Spleen (tissue), 11 donors: ENCODE measurements at regions not wholly inside any gene's neighbourhood (a gene's known extent, or its start where the extent isn't known, plus 50 kb on each side); places are given as distances from the start of the nearest gene placed in this dataset.
"Not testable (repeated sequence)": the region's sequence is repeated elsewhere in the genome, so short reads cannot be mapped to it uniquely, and the experiment has no call there.

Experiments used
- DNase-seq: peaks from one replicate; pipeline ENCODE4 v3.0.0-alpha.2; 2020
- H3K27ac ChIP-seq, 8 donors: fragments of 200-600 bp; sonication (generic) in 7 of 8; 1 replicate in 4 of 8; 2 replicates in 4 of 8; pipeline versions ENCODE4 v1.5.0 to v1.8.0; 2016 to 2021; ENCODE audit warnings: inconsistent platforms in 4 of 8, mild to moderate bottlenecking in 4 of 8, moderate library complexity in 1 of 8
- H3K27me3 ChIP-seq, 7 donors: fragments of 200-600 bp; sonication (generic) in 6 of 7; replicated peaks in 1 of 7; 1 replicate in 4 of 7; 2 replicates in 3 of 7; pipeline versions ENCODE4 v1.5.0 to v1.8.0; 2016 to 2021; ENCODE audit warnings: inconsistent platforms in 3 of 7, mild to moderate bottlenecking in 1 of 7
- H3K36me3 ChIP-seq, 6 donors: fragments of 200-600 bp; sonication (generic) in 5 of 6; 1 replicate in 4 of 6; 2 replicates in 2 of 6; pipeline versions ENCODE4 v1.5.0 to v1.8.0; 2016 to 2021; ENCODE audit warnings: inconsistent platforms in 2 of 6
- H3K4me1 ChIP-seq, 6 donors: fragments of 200-600 bp; sonication (generic) in 5 of 6; 1 replicate in 3 of 6; 2 replicates in 3 of 6; pipeline versions ENCODE4 v1.5.0 to v1.8.0; 2016 to 2021; ENCODE audit warnings: inconsistent platforms in 3 of 6
- H3K4me3 ChIP-seq, 8 donors: fragments of 200-600 bp; sonication (generic) in 7 of 8; 1 replicate in 4 of 8; 2 replicates in 4 of 8; pipeline versions ENCODE4 v1.5.0 to v1.8.0; 2016 to 2021; ENCODE audit warnings: inconsistent platforms in 4 of 8, mild to moderate bottlenecking in 4 of 8, moderate library complexity in 2 of 8
- H3K9me3 ChIP-seq, 8 donors: fragments of 200-600 bp; sonication (generic) in 7 of 8; 1 replicate in 4 of 8; 2 replicates in 4 of 8; pipeline versions ENCODE4 v1.5.0 to v1.8.0; 2016 to 2021; ENCODE audit warnings: inconsistent platforms in 4 of 8
- WGBS, 5 donors: extraction: QIAGEN DNeasy Blood & Tissue Kit in 3 of 5; methylation state at CpG; one replicate each; pipeline versions ENCODE4 v1.1.5 to v1.1.7; 2013 to 2018; 5-methylcytosine and 5-hydroxymethylcytosine counted together
- intact Hi-C: fragments of 100-400 bp; cut with DNase I; formaldehyde crosslinking; loops from one replicate; pipeline ENCODE4 v1.15.0; 2023; ENCODE audit warnings: low total_unique reads
- donor health status: healthy with polysubstance abuse.
- donor health status: DM: no; HTN: no; CAD: no; lungs with moderate emphysema.
- donor health status: DM: no; HTN: no; CAD: no.
- donor health status: Bipolar disorder and iron deficiency.
- donor health status: healthy.
- donor health status: DM: no; HTN: no; CAD: no.
- donor health status: DM: yes; HTN: yes; CAD: no.

GRCh38 chr21:6035474-6036155, 4485.8 kb upstream of the TPTE start:
- WGBS, 5 donors: no CpG with 5 or more reads among the region's 22 CpGs
- H3K27me3 ChIP-seq, H3K9me3 ChIP-seq, H3K27ac ChIP-seq, intact Hi-C loops, H3K4me1 ChIP-seq, H3K36me3 ChIP-seq, DNase-seq, H3K4me3 ChIP-seq: not testable (repeated sequence)

DNA sequence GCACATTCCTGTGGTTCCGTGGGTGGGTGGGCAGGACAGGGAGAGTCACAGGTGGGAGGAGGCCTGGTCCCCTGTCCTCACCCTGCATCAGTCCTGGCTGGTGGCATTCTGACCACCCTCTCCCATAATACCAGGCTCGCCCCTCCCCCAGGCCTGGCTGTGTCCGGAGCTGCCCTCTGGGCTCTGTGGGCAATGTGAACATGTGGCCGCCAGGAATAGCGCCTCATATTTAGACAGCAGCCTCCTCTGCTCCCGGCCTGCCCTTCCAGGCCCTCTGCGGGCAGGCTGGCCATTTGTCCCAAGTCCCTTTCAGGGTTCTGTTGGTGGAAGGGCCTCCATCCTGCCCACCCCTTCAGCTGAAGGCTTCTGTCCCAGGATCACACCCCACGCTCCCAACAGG, 4482.2 kb upstream of the TPTE start:
- WGBS, 5 donors: no CpG with 5 or more reads among the region's 8 CpGs
- DNase-seq, H3K4me3 ChIP-seq, H3K36me3 ChIP-seq, H3K27ac ChIP-seq, H3K4me1 ChIP-seq, H3K27me3 ChIP-seq, intact Hi-C loops, H3K9me3 ChIP-seq: not testable (repeated sequence)

DNA sequence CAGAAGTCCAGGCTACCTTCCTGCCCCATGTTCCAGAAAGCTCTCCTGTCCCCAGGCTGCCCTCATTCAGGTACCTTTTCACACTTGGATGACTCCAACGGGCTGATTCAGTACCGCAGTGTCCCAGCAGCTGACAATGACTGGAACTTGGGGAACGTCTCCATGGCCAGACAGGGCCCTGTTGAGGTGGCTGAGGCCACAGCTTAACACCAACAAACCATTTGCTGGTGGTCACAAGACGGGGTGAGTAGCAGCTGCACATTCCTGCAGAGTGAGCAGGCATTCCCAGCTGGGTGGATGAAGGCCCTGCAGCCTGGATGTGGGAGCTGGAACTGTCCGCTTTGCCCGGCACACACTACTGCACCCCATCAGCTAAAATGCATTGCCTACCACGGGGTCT, 4481.3 kb upstream of the TPTE start:
- intact Hi-C loops, H3K9me3 ChIP-seq, H3K4me1 ChIP-seq, H3K27ac ChIP-seq, H3K4me3 ChIP-seq, DNase-seq, H3K27me3 ChIP-seq, H3K36me3 ChIP-seq: not testable (repeated sequence)
- WGBS, 5 donors: no CpG with 5 or more reads among the region's 7 CpGs

DNA sequence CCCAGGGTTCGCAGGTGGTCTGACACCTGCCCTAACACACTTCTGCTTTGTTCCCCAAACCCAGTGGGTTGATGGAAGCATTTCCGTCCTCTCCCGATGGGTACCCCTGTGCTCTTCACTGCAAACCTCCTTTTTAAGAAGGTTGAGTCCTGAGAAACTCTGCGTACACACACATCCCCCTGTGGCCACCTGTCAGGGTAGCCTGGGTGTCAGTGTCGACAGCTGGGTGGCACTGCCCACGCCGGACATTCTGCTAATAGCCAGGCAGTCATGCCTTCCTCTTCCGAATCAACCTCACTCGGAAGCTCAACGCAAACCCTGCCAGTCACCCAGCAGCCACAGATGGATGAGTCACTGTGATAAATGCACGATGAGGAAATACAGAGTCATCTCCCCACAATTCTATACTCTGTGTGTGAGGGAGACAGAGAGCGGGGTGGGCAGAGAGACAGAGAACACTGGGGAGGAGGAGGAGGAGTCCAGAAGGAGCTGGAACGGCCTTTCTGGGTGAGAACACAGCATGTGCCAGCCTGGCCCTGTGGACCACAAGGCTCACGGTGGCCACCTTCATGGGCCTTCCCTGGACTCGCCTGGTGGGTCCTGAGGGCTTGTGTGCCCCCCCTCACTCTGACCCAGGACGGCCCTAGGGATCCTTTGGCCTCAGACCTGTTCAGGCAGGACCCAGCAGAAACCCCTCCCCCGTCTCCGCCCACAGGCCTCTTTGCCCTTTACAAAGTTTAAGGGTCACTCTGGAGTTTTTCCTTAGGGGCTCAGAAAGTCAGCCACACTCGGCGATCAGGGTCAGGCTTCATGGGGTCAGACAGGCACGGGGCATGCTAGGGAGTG, 4477.7 kb upstream of the TPTE start:
- H3K27ac ChIP-seq, H3K4me1 ChIP-seq, H3K27me3 ChIP-seq, intact Hi-C loops, H3K36me3 ChIP-seq, H3K9me3 ChIP-seq, H3K4me3 ChIP-seq: not testable (repeated sequence)
- DNase-seq: peak; percentile 11
- WGBS, 5 donors: 57% methylated on average over 4 of the region's 21 CpGs; no CpG with 5 or more reads in 4 of the 5 donors

DNA sequence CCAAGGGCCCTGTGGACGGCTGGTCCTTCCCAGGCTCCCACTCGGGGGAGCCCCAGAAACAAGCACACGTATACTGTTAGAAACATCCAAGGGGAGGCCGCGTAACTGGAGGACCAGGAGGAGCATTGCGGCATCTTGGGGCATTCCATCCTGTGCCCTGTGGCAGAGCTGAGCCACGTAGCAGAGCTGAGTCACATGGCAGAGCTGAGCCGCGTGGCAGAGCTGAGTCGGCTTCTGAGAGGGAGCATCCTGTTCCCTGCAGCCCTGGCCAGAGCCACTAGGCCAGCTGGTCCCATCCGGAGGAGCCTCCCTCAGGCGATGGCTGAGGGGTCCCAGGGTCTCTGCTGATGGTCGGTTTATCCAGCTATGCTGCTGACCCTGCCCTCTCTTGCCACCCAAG, 4476.7 kb upstream of the TPTE start:
- H3K9me3 ChIP-seq, H3K4me3 ChIP-seq, intact Hi-C loops, H3K4me1 ChIP-seq, H3K36me3 ChIP-seq, H3K27me3 ChIP-seq, H3K27ac ChIP-seq: not testable (repeated sequence)
- no CpG with 5 or more reads among the region's 13 CpGs for WGBS, 5 donors
- DNase-seq: peak; percentile 17

DNA sequence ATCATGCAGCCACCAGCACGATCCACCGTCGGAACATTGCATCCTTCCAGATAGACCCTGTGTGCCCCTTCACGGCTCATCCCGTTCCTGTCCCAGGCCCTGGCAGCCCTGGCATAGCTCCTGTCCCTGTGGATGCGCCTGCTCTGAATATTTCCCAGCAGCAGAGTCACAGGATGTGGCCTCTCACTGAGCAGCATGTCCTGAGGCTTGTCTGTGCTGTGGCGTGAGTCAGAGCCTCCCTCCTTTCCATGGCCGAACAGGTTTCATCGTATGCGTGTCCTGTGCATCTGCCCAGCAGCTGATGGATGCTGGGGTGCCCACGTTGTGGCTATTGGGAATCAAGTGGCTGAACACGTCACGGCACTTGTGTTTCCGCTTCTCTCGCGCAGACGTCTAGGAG, 4471.5 kb upstream of the TPTE start:
- DNase-seq, H3K27ac ChIP-seq, H3K4me3 ChIP-seq, H3K9me3 ChIP-seq, H3K4me1 ChIP-seq, H3K36me3 ChIP-seq, intact Hi-C loops, H3K27me3 ChIP-seq: not testable (repeated sequence)
- no CpG with 5 or more reads among the region's 17 CpGs for WGBS, 5 donors

- H3K4me1 ChIP-seq, H3K27me3 ChIP-seq, H3K4me3 ChIP-seq, H3K27ac ChIP-seq, intact Hi-C loops, H3K9me3 ChIP-seq, H3K36me3 ChIP-seq, DNase-seq: not testable (repeated sequence)
- WGBS, 5 donors: no CpG with 5 or more reads among the region's 5 CpGs
These were observed 4469.3 kb upstream of the TPTE start for GRCh38 chr21:6052109-6052508.

GRCh38 chr21:6053145-6053544, 4468.2 kb upstream of the TPTE start:
- H3K4me3 ChIP-seq, H3K27me3 ChIP-seq, H3K27ac ChIP-seq, H3K9me3 ChIP-seq, DNase-seq, intact Hi-C loops, H3K4me1 ChIP-seq, H3K36me3 ChIP-seq: not testable (repeated sequence)
- WGBS, 5 donors: no CpG with 5 or more reads among the region's 25 CpGs

- H3K27me3 ChIP-seq, H3K4me1 ChIP-seq, H3K27ac ChIP-seq, H3K36me3 ChIP-seq, H3K9me3 ChIP-seq, H3K4me3 ChIP-seq, DNase-seq, intact Hi-C loops: not testable (repeated sequence)
- WGBS, 5 donors: no CpG with 5 or more reads among the region's 9 CpGs
These were observed 4462.4 kb upstream of the TPTE start for GRCh38 chr21:6058997-6059396.

DNA sequence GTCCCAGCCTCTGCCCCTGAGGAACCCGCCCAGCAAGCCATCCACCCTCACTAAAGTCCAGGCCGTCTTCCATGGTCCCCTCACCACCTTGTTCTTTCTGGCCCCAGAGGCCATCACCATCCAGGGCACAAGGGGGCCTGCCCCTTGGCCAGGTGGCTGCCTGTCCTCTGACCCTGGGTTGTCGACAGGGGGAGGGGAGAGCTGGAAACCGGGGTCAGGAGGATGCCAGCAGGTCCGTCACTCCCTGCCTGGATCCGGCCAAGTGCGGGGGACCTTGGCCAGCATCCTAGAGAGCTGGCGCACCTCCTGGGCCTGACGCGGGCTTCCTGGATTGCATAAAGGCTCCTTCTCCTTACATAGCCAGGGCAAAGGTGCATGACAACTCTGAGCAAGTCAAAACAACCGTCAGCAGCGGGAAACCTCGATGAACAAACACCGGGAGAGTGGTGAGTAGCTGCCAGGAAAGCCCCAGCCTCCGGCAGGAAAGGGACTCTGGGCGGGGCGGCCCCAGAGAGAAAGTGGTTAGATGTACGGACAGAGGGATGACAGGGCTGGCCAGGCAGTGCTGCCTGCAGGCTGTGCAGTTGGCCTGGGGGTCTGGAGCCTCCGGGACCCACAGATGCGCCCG, 4461.2 kb upstream of the TPTE start:
- WGBS, 5 donors: no CpG with 5 or more reads among the region's 21 CpGs
- intact Hi-C loops, H3K36me3 ChIP-seq, DNase-seq, H3K27ac ChIP-seq, H3K4me1 ChIP-seq, H3K9me3 ChIP-seq, H3K4me3 ChIP-seq, H3K27me3 ChIP-seq: not testable (repeated sequence)

DNA sequence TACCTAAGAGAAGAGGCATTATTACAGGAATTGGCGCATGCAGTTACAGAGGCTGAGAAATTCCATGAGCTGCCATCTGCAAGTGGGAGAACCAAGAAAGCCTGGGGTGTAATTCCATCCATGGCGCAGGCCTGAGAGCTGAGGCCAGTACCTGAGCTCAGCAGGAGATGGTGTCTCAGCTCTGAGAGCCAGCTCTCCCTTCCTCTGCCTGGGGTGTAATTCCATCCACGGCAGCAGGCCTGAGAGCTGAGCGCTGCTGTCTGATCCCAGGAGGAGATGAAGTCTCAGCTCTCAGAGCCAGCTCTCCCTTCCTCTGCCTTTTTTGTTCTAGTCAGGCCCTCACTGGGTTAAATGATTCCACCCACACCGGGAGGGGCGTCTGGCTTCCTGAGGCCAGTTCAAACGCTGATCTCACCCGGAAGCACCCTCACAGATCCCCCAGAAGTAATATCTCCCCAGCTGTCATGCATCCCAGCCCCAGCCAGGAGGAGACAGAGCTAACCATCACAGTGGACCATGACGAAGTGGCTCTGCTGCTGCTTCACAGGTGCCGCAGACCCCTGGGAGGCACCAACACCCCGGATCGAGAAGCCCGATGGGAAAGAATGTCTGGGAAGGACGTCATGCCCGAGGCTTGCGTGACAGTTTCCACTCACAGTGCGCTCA, 4454.9 kb upstream of the TPTE start:
- DNase-seq, intact Hi-C loops: not testable (repeated sequence)
- WGBS, 5 donors: no CpG with 5 or more reads among the region's 17 CpGs

More for the DNA sequence above, 4454.9 kb upstream of the TPTE start:
- not testable (repeated sequence) for H3K4me3 ChIP-seq, H3K27me3 ChIP-seq, H3K4me1 ChIP-seq, H3K36me3 ChIP-seq, H3K27ac ChIP-seq, H3K9me3 ChIP-seq
